Epithelial cell of esophagus (primary cell): ENCODE measurements at regions not wholly inside any gene's neighbourhood (a gene's known extent, or its start where the extent isn't known, plus 50 kb on each side); places are given as distances from the start of the nearest gene placed in this dataset.

Experiments
- DNase-seq: peaks from one replicate; pipeline ENCODE4 v3.0.0; 2010; ENCODE audit warnings: low read depth
- H3K4me3 ChIP-seq: 2 replicates; pipeline ENCODE4 v1.5.1; 2011; ENCODE audit warnings: mild to moderate bottlenecking, low read length, control low read depth
- CTCF ChIP-seq: IDR thresholded peaks from 2 replicates; pipeline ENCODE4 v1.5.1; 2011; ENCODE audit warnings: low read depth, mild to moderate bottlenecking, low read length, control low read depth, inconsistent platforms; ENCODE audit not compliant: insufficient read depth; ENCODE audit errors: missing control alignments

GRCh38 chr2:123917241-123917640 lies 107.8 kb upstream of the CNTNAP5 start:
- H3K4me3 ChIP-seq: no peak overlapping the region
- no peak for TF ChIP-seq CTCF

GRCh38 chr2:123928358-123928757 lies 96.7 kb upstream of the CNTNAP5 start:
- no peak for TF ChIP-seq CTCF
- no peak for DNase-seq
- no peak overlapping the region for H3K4me3 ChIP-seq

More at GRCh38 chr2:123917241-123917640, 107.8 kb upstream of the CNTNAP5 start:
- no peak for DNase-seq

- H3K4me3 ChIP-seq: no peak overlapping the region
- DNase-seq: no peak
- TF ChIP-seq CTCF: no peak
Observed at GRCh38 chr2:123935405-123935804, 89.7 kb upstream of the CNTNAP5 start.

- H3K4me3 ChIP-seq: no peak overlapping the region
- peak; percentile 76 for DNase-seq
- TF ChIP-seq CTCF: no peak
Observed at GRCh38 chr2:123953846-123954245, 71.2 kb upstream of the CNTNAP5 start.

- H3K4me3 ChIP-seq: no peak overlapping the region
Observed at GRCh38 chr2:123958011-123958410, 67.1 kb upstream of the CNTNAP5 start.

GRCh38 chr2:123961576-123961975 lies 63.5 kb upstream of the CNTNAP5 start:
- DNase-seq: no peak
- no peak for TF ChIP-seq CTCF
- H3K4me3 ChIP-seq: no peak overlapping the region

More at GRCh38 chr2:123958011-123958410, 67.1 kb upstream of the CNTNAP5 start:
- peak; percentile 34 for DNase-seq
- no peak for TF ChIP-seq CTCF

GRCh38 chr2:123971564-123972318 lies 53.3 kb upstream of the CNTNAP5 start:
- H3K4me3 ChIP-seq: no peak overlapping the region
- no peak for TF ChIP-seq CTCF
- no peak for DNase-seq
